ENCODE measurements at regions not wholly inside any gene's neighbourhood (a gene's known extent, or its start where the extent isn't known, plus 50 kb on each side); places are given as distances from the start of the nearest gene placed in this dataset.

DNA sequence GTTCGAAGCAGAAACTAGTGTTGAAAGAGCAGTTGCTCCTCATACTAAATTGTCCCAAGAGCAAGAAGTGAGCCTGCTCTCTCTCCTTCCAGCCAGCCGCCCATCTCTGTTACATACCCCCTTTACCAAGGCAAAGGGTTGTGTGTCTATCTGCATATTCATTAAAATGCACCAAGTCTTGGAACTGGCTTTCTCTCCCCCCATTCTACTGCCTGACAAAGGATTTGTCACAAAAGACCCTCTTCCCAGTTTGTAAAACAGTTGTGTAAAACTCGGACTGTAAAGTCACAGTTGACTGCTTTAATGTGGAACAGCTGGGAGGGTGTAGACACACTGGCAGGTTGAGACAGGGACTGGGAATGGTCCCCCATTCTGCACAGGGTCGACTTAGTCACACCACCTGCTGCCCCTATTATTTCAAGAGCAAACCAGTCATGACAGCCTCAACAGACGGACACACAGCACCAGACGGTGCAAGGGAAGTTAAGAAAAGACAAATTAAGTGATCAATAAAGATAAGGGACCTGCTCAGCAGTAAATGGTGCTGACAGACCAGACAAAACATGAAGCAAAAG is 60.0 kb upstream of the HTATIP2 start:
- WGBS, 2 donors, result 34 to 36% methylated on average over 5 to 6 of the region's 6 CpGs
- H3K27me3 ChIP-seq, result peaks cover 0 to 11% (median 0%) of the 10 kb centered on the region in 4 donors
- intact Hi-C loops (cut with DNase I), result no loop called here
- H3K36me3 ChIP-seq, result no peaks in the 10 kb centered on the region
- no peak for DNase-seq
- no peak overlapping the region for H3K27ac ChIP-seq
- no peak for TF ChIP-seq POLR2A (IDR thresholded peaks at IDR 0.05)
- TF ChIP-seq, protein P1, sequence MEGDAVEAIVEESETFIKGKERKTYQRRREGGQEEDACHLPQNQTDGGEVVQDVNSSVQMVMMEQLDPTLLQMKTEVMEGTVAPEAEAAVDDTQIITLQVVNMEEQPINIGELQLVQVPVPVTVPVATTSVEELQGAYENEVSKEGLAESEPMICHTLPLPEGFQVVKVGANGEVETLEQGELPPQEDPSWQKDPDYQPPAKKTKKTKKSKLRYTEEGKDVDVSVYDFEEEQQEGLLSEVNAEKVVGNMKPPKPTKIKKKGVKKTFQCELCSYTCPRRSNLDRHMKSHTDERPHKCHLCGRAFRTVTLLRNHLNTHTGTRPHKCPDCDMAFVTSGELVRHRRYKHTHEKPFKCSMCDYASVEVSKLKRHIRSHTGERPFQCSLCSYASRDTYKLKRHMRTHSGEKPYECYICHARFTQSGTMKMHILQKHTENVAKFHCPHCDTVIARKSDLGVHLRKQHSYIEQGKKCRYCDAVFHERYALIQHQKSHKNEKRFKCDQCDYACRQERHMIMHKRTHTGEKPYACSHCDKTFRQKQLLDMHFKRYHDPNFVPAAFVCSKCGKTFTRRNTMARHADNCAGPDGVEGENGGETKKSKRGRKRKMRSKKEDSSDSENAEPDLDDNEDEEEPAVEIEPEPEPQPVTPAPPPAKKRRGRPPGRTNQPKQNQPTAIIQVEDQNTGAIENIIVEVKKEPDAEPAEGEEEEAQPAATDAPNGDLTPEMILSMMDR (IDR thresholded peaks at IDR 0.05), result no peak
- H3K4me1 ChIP-seq, result no peaks in the 10 kb centered on the region
- H3K9me3 ChIP-seq, result no peaks in the 10 kb centered on the region
- H3K4me3 ChIP-seq, result no peak overlapping the region

GRCh38 chr11:20293992-20294391 is 69.5 kb upstream of the HTATIP2 start:
- no peak overlapping the region for H3K4me3 ChIP-seq
- H3K36me3 ChIP-seq, result no peaks in the 10 kb centered on the region
- 89 to 93% methylated on average over 4 of the region's 4 CpGs for WGBS, 2 donors
- peaks cover 0 to 10% (median 0%) of the 10 kb centered on the region in 4 donors for H3K27me3 ChIP-seq
- TF ChIP-seq, protein P1 (IDR thresholded peaks at IDR 0.05), result no peak
- no peak for TF ChIP-seq POLR2A (IDR thresholded peaks at IDR 0.05)
- no peaks in the 10 kb centered on the region for H3K9me3 ChIP-seq
- H3K4me1 ChIP-seq, result no peaks in the 10 kb centered on the region
- intact Hi-C loops (cut with DNase I), result no loop called here
- DNase-seq, result no peak
- no peak overlapping the region for H3K27ac ChIP-seq

- intact Hi-C loops (cut with DNase I), result no loop called here
Measured at GRCh38 chr11:20293531-20293930, 70.0 kb upstream of the HTATIP2 start.

DNA sequence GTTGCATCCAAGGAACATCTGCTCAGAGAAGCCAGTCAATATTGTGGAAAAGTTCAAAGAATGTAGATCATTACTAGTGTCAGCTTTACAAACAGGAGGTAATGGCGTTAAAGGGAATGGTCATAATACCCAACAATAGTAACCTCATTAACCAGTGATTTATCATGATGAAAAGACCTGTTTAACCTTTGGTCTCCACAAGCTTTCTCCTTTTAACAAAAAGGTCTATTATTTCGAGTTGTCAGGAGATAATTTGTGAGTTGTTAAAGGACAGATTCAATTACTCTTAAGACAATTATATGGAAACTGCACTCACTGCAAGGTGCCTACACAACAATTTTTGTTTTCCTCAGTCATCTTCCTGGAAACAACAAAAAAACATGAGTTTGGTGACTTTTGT is 73.8 kb upstream of the HTATIP2 start:
- Histone ChIP-seq H3K4me1 (no peaks in the 10 kb centered on the region), H3K4me3 (no peak overlapping the region), H3K27ac (no peak overlapping the region), H3K36me3 (no peaks in the 10 kb centered on the region), H3K9me3 (no peaks in the 10 kb centered on the region), H3K27me3 (peaks cover 0 to 15% (median 0%) of the 10 kb centered on the region in 4 donors)
- DNase-seq, result no peak
- TF ChIP-seq, protein P1 (IDR thresholded peaks at IDR 0.05), result no peak
- TF ChIP-seq POLR2A (IDR thresholded peaks at IDR 0.05), result no peak
- WGBS, 2 donors, result 15 to 40% methylated on average over 2 of the region's 2 CpGs
- intact Hi-C loops (cut with DNase I), result no loop called here

More at GRCh38 chr11:20293531-20293930, 70.0 kb upstream of the HTATIP2 start:
- H3K9me3 ChIP-seq, result no peaks in the 10 kb centered on the region
- no peak for DNase-seq
- no peak for TF ChIP-seq POLR2A (IDR thresholded peaks at IDR 0.05)
- TF ChIP-seq, protein P1 (IDR thresholded peaks at IDR 0.05), result no peak
- no peak overlapping the region for H3K4me3 ChIP-seq
- peaks cover 0 to 10% (median 0%) of the 10 kb centered on the region in 4 donors for H3K27me3 ChIP-seq
- no peak overlapping the region for H3K27ac ChIP-seq
- no peaks in the 10 kb centered on the region for H3K36me3 ChIP-seq
- H3K4me1 ChIP-seq, result no peaks in the 10 kb centered on the region
- WGBS, 2 donors, result 52 to 67% methylated on average over 1 of the region's 1 CpG

DNA sequence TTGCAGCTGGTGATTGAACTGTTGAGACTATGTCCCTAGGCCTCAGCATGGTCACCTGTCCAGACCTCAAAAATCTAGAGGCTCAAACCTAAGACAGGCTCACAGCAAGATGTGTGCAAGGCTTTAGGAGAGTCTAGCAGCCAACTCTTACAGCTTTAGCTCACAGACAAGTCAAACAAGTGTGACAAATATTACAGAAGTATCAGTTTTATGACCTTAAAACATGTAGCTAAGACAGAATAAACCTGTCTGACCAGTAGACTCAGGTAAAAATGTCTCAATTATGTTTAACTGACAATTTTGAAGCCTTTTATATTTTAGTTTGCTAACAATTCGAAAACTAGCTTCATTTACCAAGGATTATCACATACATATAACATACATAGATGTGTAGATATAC is 80.0 kb upstream of the HTATIP2 start:
- no peak overlapping the region for H3K27ac ChIP-seq
- peaks cover 0 to 14% (median 0%) of the 10 kb centered on the region in 4 donors for H3K27me3 ChIP-seq
- no peaks in the 10 kb centered on the region for H3K9me3 ChIP-seq
- no peak for TF ChIP-seq POLR2A (IDR thresholded peaks at IDR 0.05)
- TF ChIP-seq, protein P1 (IDR thresholded peaks at IDR 0.05), result no peak
- WGBS, 2 donors, result 27 to 64% methylated on average over 1 of the region's 1 CpG
- no peak for DNase-seq
- intact Hi-C loops (cut with DNase I), result no loop called here
- no peaks in the 10 kb centered on the region for H3K4me1 ChIP-seq
- H3K4me3 ChIP-seq, result no peak overlapping the region
- no peaks in the 10 kb centered on the region for H3K36me3 ChIP-seq
